ENCODE measurements at regions not wholly inside any gene's neighbourhood (a gene's known extent, or its start where the extent isn't known, plus 50 kb on each side); places are given as distances from the start of the nearest gene placed in this dataset.

GRCh38 chr6:72535124-72535523 lies 86.7 kb upstream of the KCNQ5 start:
- TF ChIP-seq POLR2A (IDR thresholded peaks at IDR 0.05) (no peak), CTCF (IDR thresholded peaks at IDR 0.05) (no peak)

Measured in lower leg skin (tissue), 3 donors.